ENCODE measurements at regions not wholly inside any gene's neighbourhood (a gene's known extent, or its start where the extent isn't known, plus 50 kb on each side); places are given as distances from the start of the nearest gene placed in this dataset.

- TF ChIP-seq CTCF (IDR thresholded peaks at IDR 0.05 in 4 of 5, conservative IDR thresholded peaks at IDR 0.05 in 1 of 5) (no peak), POLR2A (IDR thresholded peaks at IDR 0.05) (no peak)
These were observed 769.0 kb upstream of the RGMB start for GRCh38 chr5:98004463-98004862.

Data from gastrocnemius medialis (tissue), 4 donors.